ENCODE measurements at regions not wholly inside any gene's neighbourhood (a gene's known extent, or its start where the extent isn't known, plus 50 kb on each side); places are given as distances from the start of the nearest gene placed in this dataset.

DNA sequence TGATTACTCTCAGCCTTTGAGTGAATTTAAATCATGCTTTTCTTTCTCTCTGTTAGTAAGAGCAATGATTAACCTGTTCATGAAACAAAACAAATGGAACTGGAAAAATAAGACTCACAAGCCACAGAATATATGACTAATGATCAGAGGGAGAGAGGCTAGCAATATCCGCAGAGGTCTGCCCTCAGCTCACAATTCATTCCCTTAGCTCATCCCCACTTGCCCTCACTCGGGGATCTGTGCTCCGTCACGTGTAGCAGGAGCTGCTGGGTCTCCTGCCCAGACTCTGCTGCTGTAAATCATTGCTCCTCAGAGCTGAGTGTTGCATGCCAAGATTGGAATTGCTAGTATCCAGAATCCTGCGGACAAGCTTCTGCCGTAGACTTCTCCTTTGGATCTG, 53.1 kb upstream of the GNG2 start:
- Histone ChIP-seq H3K27ac (ENCODE audit: insufficient read depth, low read length) (no peak overlapping the region), H3K27me3 (ENCODE audit: control insufficient read depth, insufficient read depth, low read length) (peaks cover 2% of the 10 kb centered on the region), H3K4me2 (ENCODE audit: extremely low read depth, insufficient read depth, low read length) (peak overlapping the region; percentile 29)

More for the DNA sequence above, 53.1 kb upstream of the GNG2 start:
- DNase-seq (ENCODE audit: low read depth in 2 of 2) = peak; percentile 54 to 58
- no peaks in the 10 kb centered on the region for H3K9me3 ChIP-seq (ENCODE audit: control insufficient read depth, insufficient read depth, low read depth, low read length)
- no peaks in the 10 kb centered on the region for H3K4me1 ChIP-seq (ENCODE audit: control insufficient read depth, extremely low read depth, insufficient read depth, low read length)
- H2AFZ ChIP-seq (ENCODE audit: low read length) = no peak overlapping the region
- no peaks in the 10 kb centered on the region for H3K36me3 ChIP-seq (ENCODE audit: control insufficient read depth, insufficient read depth, low read length)
- no peak for TF ChIP-seq EZH2 (IDR thresholded peaks at IDR 0.05; ENCODE audit: low read length, missing control alignments)
- TF ChIP-seq, protein P1, sequence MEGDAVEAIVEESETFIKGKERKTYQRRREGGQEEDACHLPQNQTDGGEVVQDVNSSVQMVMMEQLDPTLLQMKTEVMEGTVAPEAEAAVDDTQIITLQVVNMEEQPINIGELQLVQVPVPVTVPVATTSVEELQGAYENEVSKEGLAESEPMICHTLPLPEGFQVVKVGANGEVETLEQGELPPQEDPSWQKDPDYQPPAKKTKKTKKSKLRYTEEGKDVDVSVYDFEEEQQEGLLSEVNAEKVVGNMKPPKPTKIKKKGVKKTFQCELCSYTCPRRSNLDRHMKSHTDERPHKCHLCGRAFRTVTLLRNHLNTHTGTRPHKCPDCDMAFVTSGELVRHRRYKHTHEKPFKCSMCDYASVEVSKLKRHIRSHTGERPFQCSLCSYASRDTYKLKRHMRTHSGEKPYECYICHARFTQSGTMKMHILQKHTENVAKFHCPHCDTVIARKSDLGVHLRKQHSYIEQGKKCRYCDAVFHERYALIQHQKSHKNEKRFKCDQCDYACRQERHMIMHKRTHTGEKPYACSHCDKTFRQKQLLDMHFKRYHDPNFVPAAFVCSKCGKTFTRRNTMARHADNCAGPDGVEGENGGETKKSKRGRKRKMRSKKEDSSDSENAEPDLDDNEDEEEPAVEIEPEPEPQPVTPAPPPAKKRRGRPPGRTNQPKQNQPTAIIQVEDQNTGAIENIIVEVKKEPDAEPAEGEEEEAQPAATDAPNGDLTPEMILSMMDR (conservative IDR thresholded peaks at IDR 0.05 in 1 of 2, IDR thresholded peaks at IDR 0.05 in 1 of 2; ENCODE audit: low read depth in 1 of 2, low read length in 2 of 2) = no peak
- no peaks in the 10 kb centered on the region for H4K20me1 ChIP-seq (ENCODE audit: control insufficient read depth, extremely low read depth, insufficient read depth, low read length)
- H3K9ac ChIP-seq (ENCODE audit: insufficient read depth, low read length) = no peak overlapping the region
- no peak overlapping the region for H3K4me3 ChIP-seq (replicated peaks in 1 of 4; ENCODE audit: control extremely low read depth in 1 of 4, insufficient read depth in 1 of 4, low read depth in 3 of 4, low read length in 4 of 4)
- no peaks in the 10 kb centered on the region for H3K79me2 ChIP-seq (ENCODE audit: control insufficient read depth, insufficient read depth, low read length)

Measured in fibroblast of lung (primary cell).